Muscle layer of duodenum (tissue), 2 donors: ENCODE measurements at regions not wholly inside any gene's neighbourhood (a gene's known extent, or its start where the extent isn't known, plus 50 kb on each side); places are given as distances from the start of the nearest gene placed in this dataset.
A peak's percentile ranks its signal among the peaks of the same experiment; 100 is the strongest.
"Not testable (repeated sequence)": the region's sequence is repeated elsewhere in the genome, so short reads cannot be mapped to it uniquely, and the experiment has no call there.

ENCODE experiments used
- H3K27ac ChIP-seq: one replicate; pipeline ENCODE4 v1.7.0; 2013; ENCODE audit warnings: mild to moderate bottlenecking, low read length
- H3K27me3 ChIP-seq: one replicate; pipeline ENCODE4 v1.7.0; 2013; ENCODE audit warnings: low read depth, mild to moderate bottlenecking, control low read depth, low read length
- H3K36me3 ChIP-seq, 2 donors: one replicate each; pipeline ENCODE4 v1.7.0; 2013; ENCODE audit warnings: low read length in 2 of 2, control low read depth in 1 of 2, mild to moderate bottlenecking in 1 of 2; ENCODE audit not compliant: insufficient read depth in 2 of 2, control insufficient read depth in 1 of 2
- H3K4me1 ChIP-seq, 2 donors: one replicate each; pipeline ENCODE4 v1.7.0; 2013; ENCODE audit warnings: low read length in 2 of 2, mild to moderate bottlenecking in 2 of 2, control low read depth in 1 of 2, moderate library complexity in 1 of 2; ENCODE audit not compliant: insufficient read depth in 2 of 2, control insufficient read depth in 1 of 2
- H3K4me3 ChIP-seq, 2 donors: one replicate each; pipeline ENCODE4 v1.7.0; 2013; ENCODE audit warnings: low read length in 2 of 2, low read depth in 1 of 2, mild to moderate bottlenecking in 1 of 2
- H3K9me3 ChIP-seq, 2 donors: one replicate each; pipeline ENCODE4 v1.7.0; 2013; ENCODE audit warnings: low read length in 2 of 2, control low read depth in 1 of 2, mild to moderate bottlenecking in 1 of 2; ENCODE audit not compliant: control insufficient read depth in 1 of 2
- donor health status: healthy.

- H3K9me3 ChIP-seq, H3K27ac ChIP-seq, H3K36me3 ChIP-seq, H3K27me3 ChIP-seq, H3K4me1 ChIP-seq, H3K4me3 ChIP-seq: not testable (repeated sequence)
Observed at GRCh38 chr7:97928844-97929243, 56.6 kb upstream of the ASNS start.

- not testable (repeated sequence) for H3K36me3 ChIP-seq, H3K4me1 ChIP-seq, H3K27me3 ChIP-seq, H3K27ac ChIP-seq, H3K9me3 ChIP-seq
- H3K4me3 ChIP-seq: peak overlapping the region in 1 of 2 donors; percentile 58
Observed at GRCh38 chr7:97927790-97928748, 55.9 kb upstream of the ASNS start.
